ENCODE measurements at regions not wholly inside any gene's neighbourhood (a gene's known extent, or its start where the extent isn't known, plus 50 kb on each side); places are given as distances from the start of the nearest gene placed in this dataset.
"Not testable (repeated sequence)": the region's sequence is repeated elsewhere in the genome, so short reads cannot be mapped to it uniquely, and the experiment has no call there.

- H3K27me3 Mint-ChIP-seq, H3K9me3 Mint-ChIP-seq, H3K4me1 Mint-ChIP-seq, H3K36me3 Mint-ChIP-seq, H3K27ac Mint-ChIP-seq, ATAC-seq, H3K4me3 Mint-ChIP-seq: not testable (repeated sequence)
Observed at GRCh38 chr2:72021371-72021770, 126.3 kb downstream of the CYP26B1 start.

DNA sequence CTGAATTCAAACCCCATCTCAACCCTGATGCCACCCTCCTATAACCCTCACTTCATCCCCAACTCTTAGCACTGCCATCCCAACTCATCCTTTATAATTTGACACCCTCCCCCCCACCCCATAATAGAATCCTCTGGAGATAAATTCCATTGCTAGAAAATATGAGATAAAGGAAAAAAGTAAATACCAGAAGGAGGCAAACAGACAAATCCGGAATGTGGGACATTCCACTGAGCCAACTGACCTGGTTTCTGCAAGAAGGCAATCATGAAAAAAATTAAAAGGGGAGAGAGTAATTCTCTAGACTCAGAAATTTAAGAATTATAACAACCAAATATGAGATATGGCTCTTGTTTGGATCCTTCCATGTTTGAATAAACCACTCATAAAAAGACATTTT is 132.4 kb downstream of the CYP26B1 start:
- Mint-ChIP-seq H3K27ac (no peak overlapping the region), H3K27me3 (peaks cover 5% of the 10 kb centered on the region), H3K9me3 (no peaks in the 10 kb centered on the region), H3K36me3 (no peaks in the 10 kb centered on the region), H3K4me1 (no peaks in the 10 kb centered on the region), H3K4me3 (no peak overlapping the region)
- ATAC-seq = no peak

GRCh38 chr2:72014831-72015230 is 132.8 kb downstream of the CYP26B1 start:
- Mint-ChIP-seq H3K4me3 (no peak overlapping the region), H3K27ac (no peak overlapping the region), H3K36me3 (no peaks in the 10 kb centered on the region), H3K4me1 (no peaks in the 10 kb centered on the region), H3K27me3 (peaks cover 6% of the 10 kb centered on the region), H3K9me3 (no peaks in the 10 kb centered on the region)
- no peak for ATAC-seq

DNA sequence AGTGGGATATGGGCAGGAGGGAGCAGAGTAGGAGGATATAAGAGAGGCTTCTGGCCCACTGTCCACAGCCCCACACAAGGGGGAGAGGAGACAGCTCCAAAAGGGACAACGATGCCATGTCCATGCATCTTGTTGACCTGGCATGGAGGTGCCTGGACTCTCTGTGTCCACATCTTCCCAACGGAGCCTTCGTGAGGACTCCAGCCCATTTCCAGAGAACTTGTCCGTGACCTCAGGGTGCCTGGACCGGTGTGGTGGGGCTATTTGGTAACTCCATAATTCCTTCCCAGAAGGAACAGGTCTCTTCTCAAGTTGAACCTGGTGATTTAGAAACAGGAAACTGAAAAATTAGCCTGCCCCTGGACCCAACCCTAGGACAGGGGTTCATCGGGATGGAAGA is 133.9 kb downstream of the CYP26B1 start:
- ATAC-seq = peak; percentile 41
- H3K4me3 Mint-ChIP-seq = no peak overlapping the region
- H3K36me3 Mint-ChIP-seq = no peaks in the 10 kb centered on the region
- H3K27me3 Mint-ChIP-seq = peaks cover 6% of the 10 kb centered on the region
- no peaks in the 10 kb centered on the region for H3K9me3 Mint-ChIP-seq
- no peak overlapping the region for H3K27ac Mint-ChIP-seq
- no peaks in the 10 kb centered on the region for H3K4me1 Mint-ChIP-seq

DNA sequence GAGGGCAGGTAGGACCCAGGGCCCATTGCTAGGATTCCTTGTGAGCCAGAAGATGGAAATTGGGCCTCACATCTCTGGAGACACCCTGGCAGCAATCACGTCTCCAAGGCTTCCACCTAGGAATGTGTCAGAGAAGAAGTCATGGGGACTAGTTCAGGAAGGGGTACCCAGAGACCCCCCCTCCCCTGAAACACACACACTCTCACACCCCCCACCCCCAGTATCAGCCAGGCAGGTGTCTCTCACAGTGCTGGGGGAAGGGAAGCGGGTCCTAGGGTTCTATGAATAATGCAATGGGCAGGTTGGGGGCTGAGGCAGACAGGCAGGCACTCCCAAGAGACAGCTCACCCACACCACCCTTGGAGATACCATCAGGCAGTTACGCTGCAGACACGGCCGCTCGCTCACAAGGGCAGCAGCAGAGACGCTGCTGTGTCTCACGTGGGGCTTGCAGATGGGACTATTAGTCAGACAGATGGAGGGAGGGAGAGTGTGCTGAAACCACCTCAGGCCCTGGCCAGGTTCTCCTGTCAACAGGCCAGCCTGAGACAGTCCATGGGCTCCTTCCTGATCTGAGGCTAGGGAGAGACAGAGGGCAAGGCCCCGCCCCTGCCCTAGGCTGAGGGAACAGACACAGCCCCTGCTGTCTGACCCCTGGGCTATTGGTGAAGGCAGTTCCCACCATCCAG is 134.6 kb downstream of the CYP26B1 start:
- H3K9me3 Mint-ChIP-seq = no peaks in the 10 kb centered on the region
- no peak for ATAC-seq
- no peak overlapping the region for H3K4me3 Mint-ChIP-seq
- no peaks in the 10 kb centered on the region for H3K4me1 Mint-ChIP-seq
- H3K27me3 Mint-ChIP-seq = peaks cover 6% of the 10 kb centered on the region
- no peaks in the 10 kb centered on the region for H3K36me3 Mint-ChIP-seq
- no peak overlapping the region for H3K27ac Mint-ChIP-seq

- H3K27ac Mint-ChIP-seq = no peak overlapping the region
- ATAC-seq = no peak
- no peak overlapping the region for H3K4me3 Mint-ChIP-seq
- no peaks in the 10 kb centered on the region for H3K9me3 Mint-ChIP-seq
- H3K27me3 Mint-ChIP-seq = peaks cover 6% of the 10 kb centered on the region
- no peaks in the 10 kb centered on the region for H3K36me3 Mint-ChIP-seq
- no peaks in the 10 kb centered on the region for H3K4me1 Mint-ChIP-seq
Observed at GRCh38 chr2:72011791-72012190, 135.9 kb downstream of the CYP26B1 start.

GRCh38 chr2:72011370-72011689 is 136.3 kb downstream of the CYP26B1 start:
- Mint-ChIP-seq H3K4me1 (no peaks in the 10 kb centered on the region), H3K4me3 (no peak overlapping the region), H3K27me3 (peaks cover 6% of the 10 kb centered on the region), H3K27ac (no peak overlapping the region), H3K36me3 (no peaks in the 10 kb centered on the region), H3K9me3 (no peaks in the 10 kb centered on the region)
- ATAC-seq = no peak

DNA sequence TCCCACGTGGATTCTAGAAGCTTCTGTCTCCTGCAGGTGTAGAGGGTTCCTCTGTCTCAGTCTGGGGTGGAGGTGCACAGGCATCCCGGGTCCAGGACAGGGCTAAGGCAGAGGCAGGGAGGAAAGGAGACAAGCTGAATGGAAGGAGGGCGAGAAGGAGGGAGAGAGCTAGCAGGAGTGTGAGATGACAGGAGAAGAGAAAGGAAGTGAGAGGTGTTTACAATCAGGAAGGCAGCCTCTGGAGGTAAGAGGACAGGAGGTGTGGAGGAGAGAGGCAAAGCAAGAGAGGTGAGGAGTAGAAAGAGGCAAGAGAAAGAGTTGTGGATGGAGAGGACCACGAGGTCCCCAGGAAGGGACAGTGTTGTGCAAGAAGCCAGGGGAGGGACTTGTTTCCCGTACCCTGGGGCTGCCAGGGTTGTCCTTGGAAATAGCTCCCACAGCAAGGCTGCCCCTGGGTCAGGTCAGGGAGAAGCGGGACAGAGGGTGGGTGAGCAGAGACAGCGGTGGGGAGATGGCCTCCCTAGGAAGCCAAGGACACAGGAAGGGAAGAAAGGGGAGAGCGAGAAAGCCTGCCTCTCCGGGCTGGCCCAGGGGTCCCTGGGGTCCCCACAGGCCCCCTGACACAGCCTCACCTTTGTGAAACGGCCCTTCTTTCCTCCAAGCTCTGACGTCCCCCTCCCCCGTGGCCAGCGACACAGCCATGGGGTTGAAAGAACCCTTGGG is 136.9 kb downstream of the CYP26B1 start:
- Mint-ChIP-seq H3K36me3 (no peaks in the 10 kb centered on the region), H3K9me3 (no peaks in the 10 kb centered on the region), H3K27me3 (peaks cover 6% of the 10 kb centered on the region), H3K27ac (no peak overlapping the region), H3K4me3 (no peak overlapping the region), H3K4me1 (no peaks in the 10 kb centered on the region)
- no peak for ATAC-seq

DNA sequence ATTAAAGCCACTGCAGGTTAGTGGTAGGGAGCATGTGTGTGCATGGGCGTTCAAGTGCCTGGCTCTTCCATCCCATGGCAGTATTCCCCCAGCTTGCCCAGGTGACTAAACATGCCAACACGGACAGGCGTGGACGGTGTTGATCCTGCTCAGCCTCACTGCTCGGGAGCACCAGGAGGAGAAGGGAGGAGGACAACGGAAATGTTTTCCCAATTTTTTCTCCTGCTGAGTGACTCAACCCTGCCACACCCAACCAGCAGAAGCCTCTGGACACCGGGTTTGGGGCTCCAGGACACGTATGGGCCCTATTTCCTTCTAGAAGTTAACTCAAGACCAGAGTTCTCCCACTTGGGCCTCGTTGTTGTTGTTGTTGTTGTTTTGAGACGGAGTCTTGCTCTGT is 139.1 kb downstream of the CYP26B1 start:
- ATAC-seq = no peak
- Mint-ChIP-seq H3K9me3 (no peaks in the 10 kb centered on the region), H3K36me3 (no peaks in the 10 kb centered on the region), H3K27ac (no peak overlapping the region), H3K27me3 (peaks cover 6% of the 10 kb centered on the region), H3K4me3 (no peak overlapping the region), H3K4me1 (no peaks in the 10 kb centered on the region)

- no peaks in the 10 kb centered on the region for H3K4me1 Mint-ChIP-seq
- no peak for ATAC-seq
- H3K36me3 Mint-ChIP-seq = no peaks in the 10 kb centered on the region
- no peak overlapping the region for H3K4me3 Mint-ChIP-seq
- no peak overlapping the region for H3K27ac Mint-ChIP-seq
- H3K27me3 Mint-ChIP-seq = peaks cover 14% of the 10 kb centered on the region
- H3K9me3 Mint-ChIP-seq = no peaks in the 10 kb centered on the region
Observed at GRCh38 chr2:72007402-72007801, 140.3 kb downstream of the CYP26B1 start.

- ATAC-seq = no peak
- H3K36me3 Mint-ChIP-seq = no peaks in the 10 kb centered on the region
- peaks cover 16% of the 10 kb centered on the region for H3K27me3 Mint-ChIP-seq
- H3K27ac Mint-ChIP-seq = no peak overlapping the region
- H3K4me1 Mint-ChIP-seq = no peaks in the 10 kb centered on the region
- H3K4me3 Mint-ChIP-seq = no peak overlapping the region
- no peaks in the 10 kb centered on the region for H3K9me3 Mint-ChIP-seq
Observed at GRCh38 chr2:72006188-72006736, 141.4 kb downstream of the CYP26B1 start.

- ATAC-seq = no peak
- no peaks in the 10 kb centered on the region for H3K9me3 Mint-ChIP-seq
- peaks cover 19% of the 10 kb centered on the region for H3K27me3 Mint-ChIP-seq
- no peaks in the 10 kb centered on the region for H3K4me1 Mint-ChIP-seq
- H3K36me3 Mint-ChIP-seq = no peaks in the 10 kb centered on the region
- H3K4me3 Mint-ChIP-seq = no peak overlapping the region
- H3K27ac Mint-ChIP-seq = no peak overlapping the region
Observed at GRCh38 chr2:72004976-72005375, 142.7 kb downstream of the CYP26B1 start.

DNA sequence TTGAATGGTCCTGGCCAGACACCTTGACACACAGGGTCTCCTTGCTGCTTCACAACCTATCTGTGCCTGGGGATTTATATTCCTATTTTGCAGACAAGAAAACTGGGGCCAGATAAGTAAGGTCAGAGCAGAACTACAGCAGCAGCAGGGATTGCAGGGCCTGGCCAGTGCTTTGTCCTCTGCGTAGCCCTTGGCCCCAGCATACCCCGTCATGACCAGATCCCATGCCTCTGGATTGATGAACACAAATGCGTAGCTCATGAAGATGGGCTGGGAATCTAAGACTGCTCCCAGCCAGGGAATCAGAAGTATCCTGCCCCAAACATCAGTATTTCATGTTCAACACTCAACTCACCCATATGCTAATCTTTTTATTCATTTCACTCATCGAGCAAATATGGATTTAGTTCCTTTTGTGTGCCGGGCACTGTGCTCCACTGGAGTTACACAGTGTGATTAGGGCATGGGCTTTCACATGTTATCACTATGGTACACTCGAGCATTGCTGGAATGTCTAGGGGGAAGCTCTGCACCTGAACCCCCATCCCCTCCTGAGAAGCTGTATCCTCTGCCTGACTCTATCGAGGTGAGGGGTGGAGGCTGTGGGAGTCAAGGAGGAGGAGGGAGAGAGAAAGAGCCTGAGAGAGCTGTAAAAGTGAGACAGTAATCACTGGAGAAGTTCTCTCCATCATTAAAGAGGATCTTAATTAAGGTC is 143.3 kb downstream of the CYP26B1 start:
- Mint-ChIP-seq H3K27ac (no peak overlapping the region), H3K36me3 (no peaks in the 10 kb centered on the region), H3K9me3 (no peaks in the 10 kb centered on the region), H3K4me1 (no peaks in the 10 kb centered on the region), H3K27me3 (peaks cover 19% of the 10 kb centered on the region), H3K4me3 (no peak overlapping the region)
- no peak for ATAC-seq

- Mint-ChIP-seq H3K4me3 (no peak overlapping the region), H3K4me1 (no peaks in the 10 kb centered on the region), H3K27ac (no peak overlapping the region), H3K36me3 (no peaks in the 10 kb centered on the region), H3K27me3 (peaks cover 19% of the 10 kb centered on the region), H3K9me3 (no peaks in the 10 kb centered on the region)
- ATAC-seq = no peak
Observed at GRCh38 chr2:72003796-72004195, 143.9 kb downstream of the CYP26B1 start.

DNA sequence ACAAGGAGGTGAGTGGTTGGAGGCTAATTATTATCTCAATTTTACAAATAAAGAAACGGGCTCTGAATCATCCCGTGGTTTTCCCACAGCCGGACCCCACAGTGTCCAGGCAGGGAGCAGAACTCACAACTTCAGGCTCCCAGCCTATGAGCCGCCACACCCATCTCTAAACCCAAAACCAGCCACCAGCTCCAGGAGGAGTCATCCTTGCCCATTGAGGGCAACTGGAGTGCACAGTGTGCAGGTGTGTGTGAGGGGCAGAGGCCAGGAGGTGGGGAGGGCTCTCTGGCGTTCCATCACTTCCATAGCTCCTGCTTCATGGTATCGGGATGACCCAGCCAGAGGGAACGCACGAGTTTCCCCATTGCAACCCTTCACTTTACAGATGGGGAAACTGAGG is 144.5 kb downstream of the CYP26B1 start:
- Mint-ChIP-seq H3K4me3 (no peak overlapping the region), H3K36me3 (no peaks in the 10 kb centered on the region), H3K27ac (no peak overlapping the region), H3K27me3 (peaks cover 19% of the 10 kb centered on the region), H3K9me3 (no peaks in the 10 kb centered on the region), H3K4me1 (no peaks in the 10 kb centered on the region)
- no peak for ATAC-seq

Measured in stimulated activated memory B cell treated with anti-CD40 and anti-IgM and Interleukin-4, amounts not matched to agents 10 μg/mL and 1 μg/mL and 100 μg/mL, for 72 hours (primary cell).